PC-9 (cell line): ENCODE measurements at regions not wholly inside any gene's neighbourhood (a gene's known extent, or its start where the extent isn't known, plus 50 kb on each side); places are given as distances from the start of the nearest gene placed in this dataset.

ENCODE experiments used
- CTCF ChIP-seq: fragments of 200-600 bp; sonication (generic); conservative IDR thresholded peaks from 2 replicates; pipeline ENCODE4 v1.6.1; 2017; ENCODE audit warnings: mixed run types, antibody characterized with exemption, mild to moderate bottlenecking, moderate library complexity
- EZH2 ChIP-seq: fragments of 200-600 bp; sonication (generic); IDR thresholded peaks from 2 replicates; pipeline ENCODE4 v1.8.0; 2017; ENCODE audit warnings: antibody characterized with exemption, low read depth

GRCh38 chr2:48204750-48205136, 109.7 kb upstream of the FOXN2 start:
- TF ChIP-seq CTCF (no peak), EZH2 (no peak)
